ENCODE measurements at regions not wholly inside any gene's neighbourhood (a gene's known extent, or its start where the extent isn't known, plus 50 kb on each side); places are given as distances from the start of the nearest gene placed in this dataset.
"Not testable (repeated sequence)": the region's sequence is repeated elsewhere in the genome, so short reads cannot be mapped to it uniquely, and the experiment has no call there.

DNA sequence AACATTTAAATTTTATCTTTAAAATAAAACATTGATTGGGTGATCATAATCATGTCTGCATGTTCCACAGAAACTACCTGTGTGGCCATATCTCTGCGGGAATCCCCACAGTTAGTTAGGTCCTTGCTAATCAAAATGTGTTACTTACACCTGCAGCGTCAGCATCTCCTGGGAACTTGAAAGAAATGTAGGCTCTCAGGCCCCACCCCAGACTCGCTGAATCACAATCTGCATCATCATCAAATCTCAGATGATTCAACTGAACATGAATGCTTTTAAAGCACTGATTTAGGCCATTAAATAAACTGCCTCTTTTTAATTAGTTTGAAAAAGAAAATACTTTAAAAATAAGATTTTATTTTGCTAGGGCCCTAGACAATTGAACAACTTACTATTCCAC is 577.8 kb downstream of the PYDC2 start:
- DNase-seq (ENCODE audit: low read depth), result peak; percentile 77

DNA sequence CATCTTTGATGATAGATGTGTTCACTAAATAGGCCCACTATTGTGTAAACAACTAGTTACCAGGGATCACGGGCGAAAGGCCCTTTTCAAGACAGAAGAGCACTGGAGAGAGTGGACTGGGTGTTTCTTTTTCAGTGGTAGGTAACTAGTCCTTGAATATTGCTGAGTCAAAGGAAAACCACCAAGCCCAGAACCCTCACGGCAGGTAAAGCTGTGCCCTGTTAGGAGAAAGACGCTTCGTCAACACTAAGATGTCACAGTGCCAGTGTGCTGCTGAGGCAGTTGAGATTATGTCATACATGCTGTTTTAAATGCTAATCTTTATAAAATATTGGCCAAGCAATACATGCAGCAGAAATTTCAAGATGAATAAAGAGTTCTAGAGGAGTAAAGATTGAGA is 578.6 kb downstream of the PYDC2 start:
- no peak for DNase-seq (ENCODE audit: low read depth)

DNA sequence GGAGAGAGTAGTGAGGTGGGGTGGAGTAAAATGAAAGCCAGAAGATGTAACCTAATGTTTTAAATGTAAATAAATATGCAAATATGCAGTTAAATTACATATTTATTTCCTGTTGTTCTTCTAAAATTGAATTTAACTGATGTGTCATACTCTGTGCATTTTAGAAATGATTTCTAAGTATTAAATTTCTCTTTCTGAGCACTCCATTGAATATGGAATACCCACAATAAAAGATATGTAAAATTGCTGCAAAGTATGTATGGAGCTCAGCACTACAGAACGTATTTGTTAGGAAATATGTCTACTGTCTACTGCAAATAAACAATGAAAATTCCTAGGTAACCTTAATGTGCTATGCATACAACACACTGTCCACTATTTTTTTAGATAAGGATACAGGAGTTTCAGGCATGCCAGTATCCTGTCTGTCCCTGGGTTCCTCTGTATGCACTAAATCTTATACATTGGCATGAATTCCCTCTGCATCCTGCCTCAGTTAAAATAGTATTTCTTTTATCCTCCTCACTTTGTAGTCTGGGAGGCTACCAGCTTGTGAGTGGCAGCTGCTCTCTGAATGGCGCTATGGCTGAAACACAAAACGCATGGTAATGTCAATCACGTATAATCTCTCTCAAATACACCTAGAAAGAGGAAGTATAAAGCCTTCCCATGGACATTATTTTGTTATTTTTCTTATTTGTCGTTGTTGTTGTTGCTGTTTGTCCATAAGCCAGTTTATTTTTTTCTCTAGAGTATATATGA is 579.5 kb downstream of the PYDC2 start:
- DNase-seq (ENCODE audit: low read depth), result no peak

DNA sequence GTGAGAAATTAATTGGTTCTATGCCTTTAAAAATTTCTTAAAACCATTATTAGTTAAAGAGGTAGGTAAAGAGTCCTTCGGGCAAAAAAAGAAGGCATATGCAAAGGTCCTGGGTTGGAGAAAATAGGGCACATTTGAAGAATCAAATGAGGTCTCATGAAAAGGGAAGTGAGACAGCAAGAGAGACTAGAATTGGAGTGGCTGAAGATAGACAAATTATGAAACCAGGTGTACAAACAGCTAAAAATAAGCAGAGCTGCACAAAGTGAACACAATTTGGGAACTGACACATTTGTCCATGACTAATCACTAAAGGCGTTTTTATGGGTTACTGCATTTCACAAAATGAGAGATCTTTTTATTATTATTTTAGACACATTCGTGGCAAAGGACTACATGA is 581.2 kb downstream of the PYDC2 start:
- DNase-seq (ENCODE audit: low read depth), result no peak

DNA sequence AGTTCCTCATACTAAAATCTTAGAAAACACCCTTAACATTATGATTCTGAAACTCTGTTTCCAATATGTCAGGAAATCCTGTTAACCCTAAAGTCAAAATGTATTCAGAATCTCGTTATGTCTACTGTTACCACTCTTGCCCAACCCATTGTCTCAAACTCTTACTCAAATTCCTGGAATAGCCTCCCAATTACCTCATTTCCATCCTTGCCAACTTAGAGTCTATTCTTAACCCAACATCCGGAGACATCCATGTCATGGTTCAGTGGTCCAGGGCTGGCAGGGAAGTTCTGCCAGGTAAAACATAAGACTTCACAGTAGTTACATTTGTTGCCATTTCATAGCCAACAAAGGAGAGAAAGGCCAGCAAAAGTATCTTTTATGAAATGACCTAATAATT is 593.9 kb downstream of the PYDC2 start:
- DNase-seq (ENCODE audit: low read depth), result peak; percentile 93

DNA sequence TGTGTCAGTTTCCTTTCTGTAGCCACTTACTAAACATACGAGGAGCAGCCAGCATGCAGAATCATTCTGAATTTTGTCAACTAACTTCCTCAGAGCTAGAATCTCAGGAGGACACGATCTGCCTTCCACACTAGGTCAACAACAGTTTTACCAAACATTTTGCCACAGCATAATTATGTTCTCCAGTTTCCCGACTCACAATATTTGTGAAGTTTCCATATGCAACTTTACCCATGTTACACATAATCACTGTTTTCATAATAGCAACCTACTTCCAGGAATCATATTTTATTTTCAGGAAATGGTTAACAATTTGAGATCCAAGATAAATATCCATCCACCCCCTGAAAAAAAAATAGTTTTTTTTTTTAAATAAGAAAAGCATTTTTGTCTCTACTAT is 595.0 kb downstream of the PYDC2 start:
- DNase-seq (ENCODE audit: low read depth), result no peak

DNA sequence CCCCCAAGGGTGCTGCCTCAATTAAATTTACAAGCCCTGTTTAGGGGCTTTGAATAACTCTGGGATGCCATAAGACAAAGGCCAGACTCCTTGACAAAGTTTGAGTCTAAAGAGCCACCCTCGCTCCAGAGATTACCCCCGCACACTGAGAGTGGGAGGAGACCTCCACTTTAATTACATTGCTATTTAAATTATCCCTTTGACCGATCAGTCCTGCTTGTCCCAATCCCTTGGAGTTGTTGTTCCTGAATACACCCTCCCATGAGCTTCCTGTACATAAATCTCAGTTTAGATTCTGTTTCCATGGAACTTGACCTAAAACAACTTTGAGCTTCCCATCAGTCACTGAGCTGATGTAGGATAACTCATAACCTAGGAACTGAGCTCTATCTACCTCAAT is 596.3 kb downstream of the PYDC2 start:
- no peak for DNase-seq (ENCODE audit: low read depth)

DNA sequence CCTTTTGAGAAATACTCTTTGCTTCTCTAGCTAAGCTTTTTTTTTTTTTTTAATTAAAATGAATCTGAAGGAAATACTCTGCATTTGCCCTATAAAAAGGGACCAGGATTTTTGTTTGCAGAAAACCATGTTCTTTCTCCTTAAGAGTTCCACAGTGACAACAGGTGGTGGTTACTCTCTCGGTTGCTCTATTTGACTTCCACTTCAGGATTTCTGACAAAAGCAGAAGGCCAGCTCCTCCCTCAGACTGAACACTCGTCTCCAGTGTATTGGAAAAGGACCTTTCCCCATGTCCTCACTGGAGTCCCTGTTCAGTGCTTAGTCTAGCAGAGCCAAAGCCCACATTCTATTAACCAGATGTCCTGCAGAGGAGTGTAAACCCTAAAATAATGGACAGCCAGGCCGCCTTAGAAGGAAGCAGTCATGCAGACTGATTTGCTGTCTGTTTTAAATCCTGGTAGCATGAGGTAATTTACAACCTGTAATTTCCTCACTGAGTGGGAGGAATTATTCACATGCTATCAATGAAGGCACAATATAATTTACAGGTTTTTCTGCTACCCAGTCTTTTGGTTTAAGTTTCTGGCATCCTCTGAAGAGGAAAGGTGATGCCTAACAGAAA is 599.3 kb downstream of the PYDC2 start:
- peak; percentile 74 for DNase-seq (ENCODE audit: low read depth)

DNA sequence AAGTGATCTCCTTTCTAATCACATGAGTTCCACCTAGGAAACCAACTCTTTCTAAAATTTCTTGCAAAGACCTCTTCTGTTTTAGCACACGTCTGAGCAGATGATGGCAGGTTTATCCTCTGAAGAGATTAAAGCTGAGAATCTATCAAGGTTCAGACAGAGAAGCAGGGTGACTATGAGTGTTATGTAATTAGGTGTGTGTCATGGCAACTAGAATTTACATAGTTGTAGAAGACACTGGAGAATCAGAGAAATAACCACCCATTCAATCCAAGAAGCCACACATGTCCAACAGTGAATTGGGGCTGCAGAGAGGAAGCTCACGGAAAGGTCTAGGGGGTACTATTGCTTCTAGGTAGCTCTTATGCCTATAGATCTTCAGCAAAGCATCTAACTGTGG is 600.5 kb downstream of the PYDC2 start:
- DNase-seq (ENCODE audit: low read depth), result peak; percentile 6

DNA sequence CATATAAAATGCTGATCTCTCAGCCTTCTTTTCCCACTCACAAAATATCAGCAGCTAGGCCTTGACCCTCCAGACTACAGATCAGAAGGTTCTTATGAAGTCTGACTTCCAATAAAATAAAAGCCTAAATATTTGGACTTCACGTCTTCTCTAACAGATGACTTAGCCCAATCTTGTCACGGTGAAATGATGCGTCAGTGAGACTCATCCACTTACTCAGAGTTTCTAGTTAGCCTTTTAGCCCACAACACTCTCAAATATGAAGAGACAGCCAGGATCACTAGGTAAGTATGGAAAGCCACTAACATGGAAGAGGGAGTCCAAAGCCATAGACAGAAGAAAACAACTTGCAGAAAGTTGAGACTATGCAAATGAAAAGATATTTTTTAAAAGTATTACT is 601.2 kb downstream of the PYDC2 start:
- DNase-seq (ENCODE audit: low read depth), result peak; percentile 24

DNA sequence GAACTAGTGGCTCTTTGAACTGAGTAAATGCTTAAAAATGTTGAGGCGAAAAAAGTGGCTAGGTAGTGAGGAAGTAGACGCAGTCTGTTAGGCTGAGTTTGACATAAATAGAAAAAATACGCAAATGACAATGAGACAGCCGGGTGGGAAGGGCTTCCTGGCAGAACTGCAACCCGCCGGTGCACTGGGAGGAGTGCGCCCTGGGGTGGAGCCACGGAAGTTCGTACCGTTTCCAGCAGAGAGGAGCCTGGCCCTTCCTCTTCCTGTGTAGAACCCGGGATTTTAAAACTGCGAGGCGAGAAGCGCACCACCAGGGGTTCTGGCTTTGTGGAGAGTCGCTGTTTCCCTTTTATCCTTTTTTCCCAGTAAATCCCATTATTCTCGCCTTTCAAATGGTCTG is 602.6 kb downstream of the PYDC2 start:
- no peak for DNase-seq (ENCODE audit: low read depth)

DNA sequence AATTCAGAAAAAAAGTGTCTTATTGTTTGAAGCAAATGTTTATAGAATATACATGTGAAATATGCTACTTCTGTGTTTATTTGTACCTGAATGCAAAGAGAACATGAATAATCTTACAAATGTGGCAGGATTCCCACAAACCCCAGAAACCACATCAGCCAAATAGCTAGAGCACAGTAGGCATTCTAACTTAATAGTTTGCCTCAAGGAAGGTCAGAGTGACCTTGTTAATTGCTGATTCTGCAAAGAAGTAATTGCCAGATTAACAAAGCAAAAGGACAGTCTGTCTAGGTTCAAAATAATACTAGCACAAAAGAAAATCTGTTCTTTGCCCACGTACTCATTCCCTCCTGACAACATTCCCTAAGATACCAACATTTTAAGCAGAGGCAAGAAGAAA is 604.0 kb downstream of the PYDC2 start:
- DNase-seq (ENCODE audit: low read depth), result no peak

DNA sequence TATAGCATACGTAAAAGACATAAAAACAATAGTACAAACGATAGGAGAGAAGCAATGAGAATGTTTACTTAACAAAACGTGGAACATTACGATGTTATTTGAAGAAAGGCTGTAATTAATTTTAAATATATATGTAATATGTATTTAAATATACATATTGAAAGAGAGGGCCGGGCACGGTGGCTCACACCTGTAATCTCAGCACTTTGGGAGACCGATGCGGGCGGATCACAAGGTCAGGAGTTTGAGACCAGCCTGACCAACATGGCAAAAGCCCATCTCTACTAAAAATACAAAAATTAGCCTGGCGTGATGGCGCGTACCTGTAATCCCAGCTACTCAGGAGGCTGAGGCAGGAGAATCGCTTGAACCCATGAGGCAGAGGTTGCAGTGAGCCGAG is 605.3 kb downstream of the PYDC2 start:
- DNase-seq (ENCODE audit: low read depth), result not testable (repeated sequence)

DNA sequence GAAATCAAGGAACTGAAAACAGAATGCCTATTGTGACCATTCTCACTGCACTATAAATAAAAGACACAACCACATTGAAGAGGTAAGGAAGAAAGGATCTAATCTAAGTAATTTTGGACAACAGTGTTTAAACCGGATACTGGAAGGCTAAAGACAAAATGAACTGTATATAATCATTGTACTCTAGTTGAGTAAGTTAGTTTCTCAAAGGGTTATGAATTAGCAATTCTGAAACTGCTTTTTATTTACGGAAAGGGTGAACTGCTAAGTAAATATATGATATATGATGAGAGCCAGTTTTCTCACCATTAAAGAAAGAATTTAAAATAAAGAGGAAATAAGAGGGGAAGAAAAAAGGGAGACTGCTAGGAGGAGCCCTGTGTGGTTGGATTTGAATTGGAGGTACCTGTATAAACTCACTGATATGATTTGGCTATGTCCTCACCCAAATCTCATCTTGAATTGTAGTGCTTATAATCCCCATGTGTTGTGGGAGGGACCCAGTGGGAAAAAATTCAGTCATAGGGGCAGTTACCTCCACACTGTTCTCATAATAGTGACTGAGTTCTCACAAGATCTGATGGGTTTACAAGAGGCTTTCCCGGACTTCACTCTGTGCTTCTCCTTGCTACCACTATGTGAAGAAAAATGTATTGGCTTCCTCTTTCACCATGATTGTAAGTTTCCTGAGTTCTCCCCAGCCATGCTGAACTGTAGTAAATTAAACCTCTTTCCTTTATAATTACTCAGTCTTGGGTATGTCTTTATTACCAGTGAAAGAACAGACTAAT is 607.7 kb downstream of the PYDC2 start:
- DNase-seq (ENCODE audit: low read depth), result no peak

DNA sequence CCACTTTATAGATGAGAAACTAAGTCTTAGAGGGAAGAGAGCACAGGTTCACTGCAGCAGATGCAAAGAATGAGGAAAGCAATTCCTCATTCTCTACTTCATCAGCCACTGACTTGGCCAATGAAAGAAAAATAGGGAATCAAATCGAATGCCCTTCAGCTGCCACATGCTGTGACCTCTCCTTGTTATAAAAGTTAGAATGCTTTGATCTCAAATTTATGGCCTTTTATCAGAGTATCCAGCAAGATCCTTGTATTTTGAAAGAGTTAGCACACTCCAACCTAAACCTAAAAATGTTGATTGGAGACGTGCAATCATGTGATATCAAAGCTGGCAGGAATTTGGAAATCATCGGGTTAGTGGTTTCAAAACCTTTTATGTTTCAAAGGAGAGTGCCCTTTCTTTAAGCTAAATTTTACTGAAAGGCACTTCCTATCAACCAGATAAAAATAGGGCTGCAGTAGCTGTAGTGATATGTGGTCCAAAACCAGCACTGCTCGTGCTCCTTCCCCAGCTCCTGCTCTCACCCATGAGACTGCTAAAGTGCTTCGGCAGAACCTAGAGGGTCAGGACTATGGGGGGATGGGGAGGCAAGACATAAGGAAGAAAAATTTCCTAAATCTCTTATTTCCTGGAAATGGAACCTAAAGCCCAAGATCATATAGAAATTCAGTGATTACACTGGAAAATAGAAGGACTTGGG is 617.0 kb downstream of the PYDC2 start:
- DNase-seq (ENCODE audit: low read depth), result no peak

DNA sequence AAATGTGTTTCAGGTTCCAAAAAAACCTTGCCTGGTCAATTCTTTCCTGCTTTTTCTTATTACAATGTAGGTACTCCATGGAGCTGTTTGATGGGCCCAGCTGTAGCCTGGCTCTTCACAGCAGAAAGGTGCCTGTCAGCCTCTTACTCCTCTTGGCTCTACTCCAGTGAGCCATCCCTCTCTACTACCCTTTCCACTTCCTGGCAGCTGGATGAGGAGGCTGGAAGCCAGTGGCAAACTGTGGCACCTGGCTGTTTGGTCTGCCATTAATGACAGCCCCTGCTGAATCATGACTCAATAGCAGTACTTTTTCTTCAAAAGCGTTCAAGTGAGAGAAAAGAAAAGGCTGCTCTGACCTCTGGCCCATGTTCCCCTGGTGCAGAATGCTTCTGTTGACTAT is 618.1 kb downstream of the PYDC2 start:
- DNase-seq (ENCODE audit: low read depth), result peak; percentile 66

DNA sequence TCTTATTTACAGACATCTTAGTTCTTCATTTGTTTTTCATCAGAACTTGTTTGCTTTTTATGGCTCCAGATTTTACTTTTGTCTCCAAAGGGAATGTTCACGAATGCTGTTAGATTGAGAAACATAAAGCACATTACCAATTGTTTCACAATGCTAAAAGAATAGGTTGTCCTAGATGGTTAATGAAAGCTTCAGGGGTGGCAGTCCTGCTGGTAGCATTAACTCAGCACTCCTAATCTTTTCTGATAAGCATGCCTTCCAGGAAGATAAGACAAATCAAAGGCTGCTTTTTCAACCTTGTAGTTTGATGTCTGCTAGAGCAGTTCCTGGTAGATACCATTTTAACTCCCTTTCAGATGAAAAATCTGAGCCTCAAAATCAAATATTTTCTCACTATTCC is 619.4 kb downstream of the PYDC2 start:
- no peak for DNase-seq (ENCODE audit: low read depth)

DNA sequence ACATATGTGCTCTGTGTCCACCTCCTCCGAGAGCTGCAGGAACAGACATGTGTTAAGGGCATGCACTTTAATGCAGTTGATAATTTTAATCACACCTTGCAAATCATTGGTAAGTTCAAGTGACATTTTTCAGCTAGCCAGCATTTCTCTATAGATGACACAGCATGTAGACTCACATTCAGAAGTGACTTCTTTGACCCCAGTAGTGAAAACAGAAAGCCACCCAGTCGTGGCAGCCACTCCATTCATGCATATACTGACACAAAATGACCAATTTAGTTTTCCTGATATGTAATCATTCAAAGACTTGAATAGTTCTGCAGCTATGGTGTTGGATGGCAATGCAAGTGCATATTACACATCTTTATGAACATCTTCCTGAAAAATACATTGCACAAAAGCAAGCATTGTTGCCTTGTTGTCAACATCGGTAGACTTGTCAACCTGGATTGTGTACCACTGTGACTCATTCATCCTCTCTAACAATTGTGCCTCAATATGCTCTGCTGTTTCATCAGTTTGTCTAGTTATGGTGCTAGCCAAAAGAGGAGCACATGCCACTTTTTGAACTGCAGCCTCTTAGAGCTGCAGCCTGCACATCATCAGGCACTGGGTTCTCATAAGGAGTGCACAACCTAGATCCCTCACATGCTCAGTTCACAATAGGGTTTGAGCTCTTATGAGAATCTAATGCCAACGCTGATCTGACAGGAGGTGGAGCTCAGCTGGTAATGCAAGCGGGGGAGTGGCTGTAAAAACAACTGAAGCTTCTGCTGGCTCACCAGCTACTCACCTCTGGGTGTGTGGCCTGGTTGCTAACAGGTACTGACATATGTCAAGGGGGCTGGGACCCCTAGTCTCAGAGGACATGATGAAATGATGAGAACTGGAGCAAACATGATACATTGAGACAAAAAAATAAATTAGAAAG is 622.0 kb downstream of the PYDC2 start:
- peak; percentile 15 for DNase-seq (ENCODE audit: low read depth)

Data from renal cortical epithelial cell (primary cell).